ENCODE measurements at regions not wholly inside any gene's neighbourhood (a gene's known extent, or its start where the extent isn't known, plus 50 kb on each side); places are given as distances from the start of the nearest gene placed in this dataset.

DNA sequence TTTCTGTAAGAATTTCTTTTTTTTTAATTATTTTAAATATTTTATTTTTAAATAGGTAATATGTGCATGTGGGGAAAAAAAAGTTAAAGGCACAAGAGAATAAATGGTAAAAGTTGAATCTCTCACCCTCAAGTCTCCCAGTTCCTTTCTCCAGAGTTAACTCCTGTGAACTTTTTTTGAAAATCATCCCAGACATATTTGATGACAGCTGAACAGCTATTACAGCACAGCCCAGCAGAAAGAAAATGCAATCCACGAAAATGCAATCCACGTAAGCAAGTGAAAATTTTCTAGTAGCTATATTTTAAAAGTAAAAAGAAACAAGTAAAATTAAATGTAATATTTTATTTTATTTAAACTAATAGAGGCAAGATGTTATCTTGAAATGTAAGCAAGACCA, 310.0 kb upstream of the RUNX1 start:
- no peaks in the 10 kb centered on the region for H3K36me3 ChIP-seq (replicated peaks in 1 of 2)
- intact Hi-C loops (cut with DNase I): no loop called here
- 70 to 79% (median 77%) methylated on average over 2 of the region's 2 CpGs for WGBS, 4 donors
- no peaks in the 10 kb centered on the region for H3K9me3 ChIP-seq (replicated peaks in 1 of 3)
- H3K27me3 ChIP-seq: no peaks in the 10 kb centered on the region
- DNase-seq: no peak
- H3K4me1 ChIP-seq (replicated peaks in 1 of 2): no peaks in the 10 kb centered on the region
- no peak for TF ChIP-seq CTCF (IDR thresholded peaks at IDR 0.05)
- TF ChIP-seq POLR2A (IDR thresholded peaks at IDR 0.05): no peak
- H3K27ac ChIP-seq: no peak overlapping the region
- no peak overlapping the region for H3K4me3 ChIP-seq

GRCh38 chr21:35358008-35358407, 308.9 kb upstream of the RUNX1 start:
- no peak overlapping the region for H3K4me3 ChIP-seq
- intact Hi-C loops (cut with DNase I): no loop called here
- 51 to 72% (median 69%) methylated on average over 2 of the region's 2 CpGs for WGBS, 4 donors
- no peaks in the 10 kb centered on the region for H3K4me1 ChIP-seq (replicated peaks in 1 of 2)
- no peak for TF ChIP-seq POLR2A (IDR thresholded peaks at IDR 0.05)
- TF ChIP-seq CTCF (IDR thresholded peaks at IDR 0.05): no peak
- no peaks in the 10 kb centered on the region for H3K9me3 ChIP-seq (replicated peaks in 1 of 3)
- H3K27me3 ChIP-seq: no peaks in the 10 kb centered on the region
- H3K36me3 ChIP-seq (replicated peaks in 1 of 2): no peaks in the 10 kb centered on the region
- H3K27ac ChIP-seq: no peak overlapping the region
- no peak for DNase-seq

- Histone ChIP-seq H3K4me1 (replicated peaks in 1 of 2) (no peaks in the 10 kb centered on the region), H3K36me3 (replicated peaks in 1 of 2) (no peaks in the 10 kb centered on the region), H3K27ac (no peak overlapping the region), H3K4me3 (no peak overlapping the region), H3K27me3 (no peaks in the 10 kb centered on the region), H3K9me3 (replicated peaks in 1 of 3) (no peaks in the 10 kb centered on the region)
- intact Hi-C loops (cut with DNase I): no loop called here
- TF ChIP-seq POLR2A (IDR thresholded peaks at IDR 0.05) (no peak), CTCF (IDR thresholded peaks at IDR 0.05) (no peak)
- WGBS, 4 donors: 60 to 68% (median 66%) methylated on average over 3 of the region's 3 CpGs
- no peak for DNase-seq
Measured at GRCh38 chr21:35357041-35357780, 308.1 kb upstream of the RUNX1 start.

DNA sequence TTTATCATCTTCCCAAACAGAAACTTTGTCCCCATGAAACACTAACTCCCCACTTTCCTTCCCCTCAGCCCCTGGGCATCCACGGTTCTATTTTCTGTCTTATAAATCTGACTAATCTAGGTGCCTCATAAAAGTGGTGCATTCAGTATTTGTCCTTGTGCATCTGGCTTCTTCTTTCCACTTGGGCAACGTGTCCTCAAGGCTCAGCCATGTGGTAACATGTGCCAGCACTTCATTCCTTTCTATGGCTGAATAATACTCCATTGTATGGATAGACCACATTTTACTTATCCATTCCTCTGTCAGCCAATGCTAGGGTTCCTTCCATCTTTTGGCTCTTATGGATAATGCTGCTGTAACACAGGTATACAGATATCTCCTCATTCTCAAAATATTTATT, 305.0 kb upstream of the RUNX1 start:
- Histone ChIP-seq H3K27ac (no peak overlapping the region), H3K4me1 (replicated peaks in 1 of 2) (no peaks in the 10 kb centered on the region), H3K9me3 (replicated peaks in 1 of 3) (no peaks in the 10 kb centered on the region), H3K27me3 (no peaks in the 10 kb centered on the region), H3K36me3 (replicated peaks in 1 of 2) (no peaks in the 10 kb centered on the region), H3K4me3 (no peak overlapping the region)
- WGBS, 4 donors: 58 to 76% (median 69%) methylated on average over 2 of the region's 2 CpGs
- TF ChIP-seq POLR2A (IDR thresholded peaks at IDR 0.05): no peak
- no peak for TF ChIP-seq CTCF (IDR thresholded peaks at IDR 0.05)
- no peak for DNase-seq
- intact Hi-C loops (cut with DNase I): no loop called here

All from adrenal gland (tissue), 9 donors.